ENCODE measurements at regions not wholly inside any gene's neighbourhood (a gene's known extent, or its start where the extent isn't known, plus 50 kb on each side); places are given as distances from the start of the nearest gene placed in this dataset.

DNA sequence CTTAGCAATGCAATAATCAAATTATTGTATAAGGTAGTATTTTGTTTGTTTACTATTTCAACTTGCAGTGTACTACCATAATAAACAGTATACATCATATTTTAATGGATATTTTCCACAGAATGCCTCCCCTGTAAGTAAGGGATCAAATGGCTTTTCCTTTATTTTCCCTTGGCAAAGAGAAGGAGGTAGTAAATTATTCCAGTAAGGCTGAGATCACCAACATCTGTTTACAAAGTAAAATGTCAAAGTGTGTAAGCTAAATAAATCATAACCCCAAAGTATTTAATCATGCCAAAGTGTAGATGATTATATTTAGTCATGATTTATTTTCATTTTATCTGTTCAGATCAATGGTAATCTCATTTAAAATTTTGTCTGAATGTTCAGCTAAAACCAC is 537.6 kb downstream of the PRDM9 start:
- no peak for TF ChIP-seq POLR2A (IDR thresholded peaks at IDR 0.05; ENCODE audit: insufficient read depth in 1 of 2, low read depth in 2 of 2, low read length in 2 of 2)
- TF ChIP-seq, protein P1, sequence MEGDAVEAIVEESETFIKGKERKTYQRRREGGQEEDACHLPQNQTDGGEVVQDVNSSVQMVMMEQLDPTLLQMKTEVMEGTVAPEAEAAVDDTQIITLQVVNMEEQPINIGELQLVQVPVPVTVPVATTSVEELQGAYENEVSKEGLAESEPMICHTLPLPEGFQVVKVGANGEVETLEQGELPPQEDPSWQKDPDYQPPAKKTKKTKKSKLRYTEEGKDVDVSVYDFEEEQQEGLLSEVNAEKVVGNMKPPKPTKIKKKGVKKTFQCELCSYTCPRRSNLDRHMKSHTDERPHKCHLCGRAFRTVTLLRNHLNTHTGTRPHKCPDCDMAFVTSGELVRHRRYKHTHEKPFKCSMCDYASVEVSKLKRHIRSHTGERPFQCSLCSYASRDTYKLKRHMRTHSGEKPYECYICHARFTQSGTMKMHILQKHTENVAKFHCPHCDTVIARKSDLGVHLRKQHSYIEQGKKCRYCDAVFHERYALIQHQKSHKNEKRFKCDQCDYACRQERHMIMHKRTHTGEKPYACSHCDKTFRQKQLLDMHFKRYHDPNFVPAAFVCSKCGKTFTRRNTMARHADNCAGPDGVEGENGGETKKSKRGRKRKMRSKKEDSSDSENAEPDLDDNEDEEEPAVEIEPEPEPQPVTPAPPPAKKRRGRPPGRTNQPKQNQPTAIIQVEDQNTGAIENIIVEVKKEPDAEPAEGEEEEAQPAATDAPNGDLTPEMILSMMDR (CRISPR knock-in tag; IDR thresholded peaks at IDR 0.05), result no peak
- no peak for TF ChIP-seq IRF2 (CRISPR knock-in tag; IDR thresholded peaks at IDR 0.05)
- TF ChIP-seq GABPA (IDR thresholded peaks at IDR 0.05; ENCODE audit: low read depth, low read length), result no peak
- TF ChIP-seq GABPA (CRISPR knock-in tag; IDR thresholded peaks at IDR 0.05; ENCODE audit: low read depth), result no peak
- no peak for TF ChIP-seq NFIC (IDR thresholded peaks at IDR 0.05; ENCODE audit: low read length)
- TF ChIP-seq ARNTL (CRISPR knock-in tag; IDR thresholded peaks at IDR 0.05), result no peak
- TF ChIP-seq SATB2 (CRISPR knock-in tag; IDR thresholded peaks at IDR 0.05), result no peak

Data from HepG2 (cell line).